H9 (cell line): ENCODE measurements at regions not wholly inside any gene's neighbourhood (a gene's known extent, or its start where the extent isn't known, plus 50 kb on each side); places are given as distances from the start of the nearest gene placed in this dataset.

Experiments
- DNase-seq: peaks from one replicate; pipeline ENCODE4 v3.0.0-alpha.2; 2017
- H2AFZ ChIP-seq: one replicate; pipeline ENCODE4 v1.6.1; 2013; ENCODE audit warnings: mild to moderate bottlenecking, low read length, control low read depth, moderate library complexity
- H2AK5ac ChIP-seq: 2 replicates; pipeline ENCODE4 v1.6.1; 2013; ENCODE audit warnings: low read length, control low read depth, mixed read lengths; ENCODE audit not compliant: insufficient read length
- H2BK120ac ChIP-seq: one replicate; pipeline ENCODE4 v1.6.1; 2013; ENCODE audit warnings: low read depth, mild to moderate bottlenecking, low read length, control low read depth, inconsistent platforms; ENCODE audit not compliant: poor library complexity, severe bottlenecking
- H2BK12ac ChIP-seq: 2 replicates; pipeline ENCODE4 v1.6.1; 2013; ENCODE audit warnings: low read length, control low read depth, mixed read lengths, low read depth; ENCODE audit not compliant: insufficient read length
- H2BK15ac ChIP-seq: 2 replicates; pipeline ENCODE4 v1.6.1; 2013; ENCODE audit warnings: low read depth, low read length, control low read depth
- H2BK20ac ChIP-seq: one replicate; pipeline ENCODE4 v1.6.1; 2013; ENCODE audit warnings: low read depth, mild to moderate bottlenecking, low read length, control low read depth, inconsistent platforms; ENCODE audit not compliant: poor library complexity, severe bottlenecking
- H2BK5ac ChIP-seq: 2 replicates; pipeline ENCODE4 v1.6.1; 2013; ENCODE audit warnings: low read length, control low read depth, mixed read lengths; ENCODE audit not compliant: insufficient read length
- H3K14ac ChIP-seq: 2 replicates; pipeline ENCODE4 v1.6.1; 2013; ENCODE audit warnings: low read length, control low read depth; ENCODE audit not compliant: insufficient read depth
- H3K18ac ChIP-seq: 2 replicates; pipeline ENCODE4 v1.6.1; 2013; ENCODE audit warnings: low read depth, mild to moderate bottlenecking, mixed read lengths, low read length, control low read depth; ENCODE audit not compliant: insufficient read length
- H3K23ac ChIP-seq: 2 replicates; pipeline ENCODE4 v1.6.1; 2013; ENCODE audit warnings: low read length, control low read depth, mixed read lengths, low read depth; ENCODE audit not compliant: insufficient read length
- H3K23me2 ChIP-seq: 2 replicates; pipeline ENCODE4 v1.6.1; 2013; ENCODE audit warnings: low read depth, mild to moderate bottlenecking, mixed read lengths, low read length, control low read depth; ENCODE audit not compliant: insufficient read length, poor library complexity, severe bottlenecking
- H3K27ac ChIP-seq: 2 replicates; pipeline ENCODE4 v1.5.1; 2013; ENCODE audit warnings: low read length, control low read depth, mixed read lengths, low read depth; ENCODE audit not compliant: insufficient read length
- H3K27me3 ChIP-seq: 2 replicates; pipeline ENCODE4 v1.6.1; 2013; ENCODE audit warnings: low read length, control low read depth, inconsistent platforms; ENCODE audit not compliant: insufficient read depth
- H3K4ac ChIP-seq: 2 replicates; pipeline ENCODE4 v1.6.1; 2013; ENCODE audit warnings: low read depth, mild to moderate bottlenecking, control low read depth, inconsistent platforms, low read length, moderate library complexity
- H3K4me1 ChIP-seq: 2 replicates; pipeline ENCODE4 v1.6.1; 2013; ENCODE audit warnings: low read length, control low read depth, inconsistent platforms; ENCODE audit not compliant: insufficient read depth
- H3K4me2 ChIP-seq: 2 replicates; pipeline ENCODE4 v1.6.1; 2013; ENCODE audit warnings: low read length, control low read depth, mixed read lengths; ENCODE audit not compliant: insufficient read length, insufficient read depth
- H3K56ac ChIP-seq: 2 replicates; pipeline ENCODE4 v1.6.1; 2013; ENCODE audit warnings: low read depth, mild to moderate bottlenecking, mixed read lengths, low read length, control low read depth; ENCODE audit not compliant: insufficient read length
- H3K79me1 ChIP-seq: 2 replicates; pipeline ENCODE4 v1.6.1; 2013; ENCODE audit warnings: low read depth, mild to moderate bottlenecking, moderate library complexity, low read length, control low read depth, inconsistent platforms; ENCODE audit not compliant: insufficient read depth, poor library complexity, severe bottlenecking
- H3K79me2 ChIP-seq: 2 replicates; pipeline ENCODE4 v1.6.1; 2013; ENCODE audit warnings: low read length, control low read depth, inconsistent platforms; ENCODE audit not compliant: insufficient read depth
- H3K9ac ChIP-seq: 2 replicates; pipeline ENCODE4 v1.6.1; 2013; ENCODE audit warnings: low read length, control low read depth, mixed read lengths; ENCODE audit not compliant: insufficient read length; ENCODE audit errors: extremely low read depth
- H3K9me3 ChIP-seq: one replicate; pipeline ENCODE4 v1.6.1; 2013; ENCODE audit warnings: low read depth, low read length, inconsistent platforms; ENCODE audit not compliant: control insufficient read depth
- H3T11ph ChIP-seq: one replicate; pipeline ENCODE4 v1.6.1; 2013; ENCODE audit warnings: mild to moderate bottlenecking, low read length, control low read depth, inconsistent platforms
- H4K20me1 ChIP-seq: one replicate; pipeline ENCODE4 v1.6.1; 2013; ENCODE audit not compliant: control insufficient read depth, insufficient read length, insufficient read depth
- H4K5ac ChIP-seq: 2 replicates; pipeline ENCODE4 v1.6.1; 2013; ENCODE audit warnings: low read depth, mild to moderate bottlenecking, mixed read lengths, low read length, control low read depth; ENCODE audit not compliant: insufficient read length
- H4K8ac ChIP-seq: replicated peaks from 2 replicates; pipeline ENCODE4 v1.6.1; 2013; ENCODE audit warnings: low read length, control low read depth, mixed read lengths, low read depth; ENCODE audit not compliant: insufficient read length
- H4K91ac ChIP-seq: 2 replicates; pipeline ENCODE4 v1.6.1; 2013; ENCODE audit warnings: low read depth, mild to moderate bottlenecking, moderate library complexity, mixed read lengths, low read length, control low read depth; ENCODE audit not compliant: insufficient read length
- H3K27ac Mint-ChIP-seq, 3 experiments: 2 replicates in 2 of 3; 3 replicates in 1 of 3; pipeline ENCODE4 v1.8.0; 2020 to 2021; ENCODE audit warnings: mixed read lengths in 3 of 3, mild to moderate bottlenecking in 1 of 3, moderate library complexity in 1 of 3
- H3K27me3 Mint-ChIP-seq: 2 replicates; pipeline ENCODE4 v1.8.0; 2021; ENCODE audit warnings: low read depth, mild to moderate bottlenecking, moderate library complexity, mixed read lengths
- H3K36me3 Mint-ChIP-seq, 3 experiments: 2 replicates in 2 of 3; 3 replicates in 1 of 3; pipeline ENCODE4 v1.8.0; 2020 to 2021; ENCODE audit warnings: low read depth in 3 of 3, mixed read lengths in 3 of 3; ENCODE audit not compliant: insufficient read depth in 1 of 3
- H3K4me1 Mint-ChIP-seq, 2 experiments: 2 replicates each; pipeline ENCODE4 v1.8.0; 2020; ENCODE audit warnings: mixed read lengths in 2 of 2
- H3K4me3 Mint-ChIP-seq, 2 experiments: 2 replicates in 1 of 2; 3 replicates in 1 of 2; pipeline ENCODE4 v1.8.0; 2020 to 2021; ENCODE audit warnings: mild to moderate bottlenecking in 2 of 2, mixed read lengths in 2 of 2, moderate library complexity in 1 of 2
- H3K9me3 Mint-ChIP-seq, 2 experiments: 2 replicates in 1 of 2; 3 replicates in 1 of 2; pipeline ENCODE4 v1.8.0; 2020; ENCODE audit warnings: mild to moderate bottlenecking in 2 of 2, mixed read lengths in 2 of 2, moderate library complexity in 1 of 2
- CTCF ChIP-seq: fragments of 200-600 bp; sonication (generic); conservative IDR thresholded peaks from 3 replicates; pipeline ENCODE4 v1.8.0; 2021; ENCODE audit warnings: antibody characterized with exemption, mild to moderate bottlenecking
- WGBS: extraction: QIAGEN DNeasy Blood & Tissue Kit; methylation state at CpG from one replicate; pipeline ENCODE4 v1.1.7; 2013; ENCODE audit warnings: missing lambda C conversion rate, low lambda C conversion rate, mixed read lengths; ENCODE audit not compliant: insufficient read length; ENCODE audit errors: extremely low coverage; 5-methylcytosine and 5-hydroxymethylcytosine counted together

DNA sequence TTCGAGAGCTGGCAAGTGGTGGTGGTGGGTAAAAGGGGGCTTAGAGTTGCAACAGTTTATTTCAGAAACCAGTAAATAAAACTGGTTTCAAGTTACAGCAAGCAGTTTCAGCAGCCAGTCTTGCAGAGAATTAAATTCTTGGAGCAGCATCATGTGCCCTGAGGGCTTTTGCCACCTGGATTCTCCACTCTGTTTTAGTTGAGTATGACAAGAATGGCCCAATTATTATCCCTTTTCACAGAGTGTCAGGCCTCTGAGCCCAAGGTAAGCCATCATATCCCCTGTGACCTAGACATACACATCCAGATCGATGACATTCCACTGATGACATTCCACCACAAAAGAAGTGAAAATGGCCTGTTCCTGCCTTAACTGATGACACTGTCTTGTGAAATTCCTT is 72.8 kb upstream of the FANCL start:
- no peaks in the 10 kb centered on the region for H4K20me1 ChIP-seq
- no peak overlapping the region for H2AK5ac ChIP-seq
- no peak overlapping the region for H2AFZ ChIP-seq
- no peaks in the 10 kb centered on the region for H3K9me3 ChIP-seq
- no peak overlapping the region for H4K8ac ChIP-seq
- Mint-ChIP-seq H3K27ac (no peak overlapping the region), H3K4me3 (no peak overlapping the region), H3K9me3 (peaks cover 25 to 33% of the 10 kb centered on the region in 2 experiments), H3K27me3 (peaks cover 9% of the 10 kb centered on the region), H3K4me1 (peaks cover 15 to 16% of the 10 kb centered on the region in 2 experiments), H3K36me3 (peaks cover 21 to 36% (median 23%) of the 10 kb centered on the region in 3 experiments)
- H2BK120ac ChIP-seq, result no peak overlapping the region
- no peak overlapping the region for H3K56ac ChIP-seq
- no peak overlapping the region for H2BK5ac ChIP-seq
- H2BK20ac ChIP-seq, result no peak overlapping the region
- H3K14ac ChIP-seq, result no peak overlapping the region
- H3K4me2 ChIP-seq, result no peak overlapping the region
- no peak overlapping the region for H3K9ac ChIP-seq
- no peak overlapping the region for H3K27ac ChIP-seq
- H4K5ac ChIP-seq, result no peak overlapping the region
- no peak for TF ChIP-seq CTCF
- no peaks in the 10 kb centered on the region for H3K23me2 ChIP-seq
- H3K27me3 ChIP-seq, result no peaks in the 10 kb centered on the region
- no peaks in the 10 kb centered on the region for H3K4me1 ChIP-seq
- no peak overlapping the region for H3K4ac ChIP-seq
- H3K79me2 ChIP-seq, result no peaks in the 10 kb centered on the region
- no peak for DNase-seq
- H3K23ac ChIP-seq, result no peak overlapping the region
- H3T11ph ChIP-seq, result no peak overlapping the region
- no peak overlapping the region for H4K91ac ChIP-seq
- H3K18ac ChIP-seq, result no peak overlapping the region
- H2BK15ac ChIP-seq, result no peak overlapping the region
- WGBS, result no CpG with 5 or more reads among the region's 2 CpGs
- no peak overlapping the region for H2BK12ac ChIP-seq
- H3K79me1 ChIP-seq, result no peaks in the 10 kb centered on the region
